GM23338 (cell line): ENCODE measurements at regions not wholly inside any gene's neighbourhood (a gene's known extent, or its start where the extent isn't known, plus 50 kb on each side); places are given as distances from the start of the nearest gene placed in this dataset.

Experiments
- ATAC-seq: fragments of 200-7000 bp; cut with Tn5 transposase; 3 replicates; pipeline ENCODE4 v1.9.1; 2020
- DNase-seq: peaks from one replicate; pipeline ENCODE4 v3.0.0-alpha.2; 2015; ENCODE audit warnings: low spot score
- H2AFZ ChIP-seq: fragments of 200-600 bp; sonication (generic); 2 replicates; pipeline ENCODE4 v1.8.0; 2016; ENCODE audit warnings: antibody characterized with exemption, mild to moderate bottlenecking, moderate library complexity
- H3F3A ChIP-seq: fragments of 200-600 bp; sonication (generic); replicated peaks from 2 replicates; pipeline ENCODE4 v1.8.0; 2017; ENCODE audit warnings: antibody characterized with exemption, mixed run types, low read depth
- H3K27ac ChIP-seq: fragments of 200-600 bp; sonication (generic); 2 replicates; pipeline ENCODE4 v1.6.1; 2016; ENCODE audit warnings: low read depth
- H3K27me3 ChIP-seq: fragments of 200-600 bp; sonication (generic); 2 replicates; pipeline ENCODE4 v1.8.0; 2016; ENCODE audit warnings: mild to moderate bottlenecking, mixed run types, moderate library complexity; ENCODE audit not compliant: insufficient read depth
- H3K36me3 ChIP-seq: fragments of 200-600 bp; sonication (generic); 2 replicates; pipeline ENCODE4 v1.8.0; 2016; ENCODE audit warnings: mild to moderate bottlenecking; ENCODE audit not compliant: insufficient read depth
- H3K4me1 ChIP-seq: fragments of 200-600 bp; sonication (generic); 2 replicates; pipeline ENCODE4 v1.8.0; 2016; ENCODE audit warnings: mild to moderate bottlenecking, moderate library complexity; ENCODE audit not compliant: insufficient read depth
- H3K4me2 ChIP-seq: fragments of 200-600 bp; sonication (generic); 2 replicates; pipeline ENCODE4 v1.7.1; 2017; ENCODE audit warnings: mixed run types
- H3K4me3 ChIP-seq: fragments of 200-600 bp; sonication (generic); 2 replicates; pipeline ENCODE4 v1.6.1; 2016; ENCODE audit warnings: mixed run types
- H3K79me2 ChIP-seq: fragments of 200-600 bp; sonication (generic); replicated peaks from 2 replicates; pipeline ENCODE4 v1.8.0; 2017; ENCODE audit warnings: mild to moderate bottlenecking; ENCODE audit not compliant: insufficient read depth
- H3K9me2 ChIP-seq: fragments of 200-600 bp; sonication (generic); 2 replicates; pipeline ENCODE4 v1.8.0; 2017; ENCODE audit not compliant: insufficient read depth
- H4K20me1 ChIP-seq: fragments of 200-600 bp; sonication (generic); replicated peaks from 2 replicates; pipeline ENCODE4 v1.8.0; 2017; ENCODE audit warnings: mild to moderate bottlenecking; ENCODE audit not compliant: insufficient read depth
- H3K27ac Mint-ChIP-seq: 2 replicates; pipeline ENCODE4 v1.8.0; 2020; ENCODE audit warnings: inconsistent platforms, mild to moderate bottlenecking, moderate library complexity, mixed read lengths
- H3K27me3 Mint-ChIP-seq: 3 replicates; pipeline ENCODE4 v1.8.0; 2022; ENCODE audit warnings: low read depth, mild to moderate bottlenecking, moderate library complexity, mixed read lengths, inconsistent platforms; ENCODE audit not compliant: insufficient read depth, poor library complexity
- H3K36me3 Mint-ChIP-seq: 3 replicates; pipeline ENCODE4 v1.8.0; 2021; ENCODE audit warnings: low read depth, mild to moderate bottlenecking, inconsistent platforms, moderate library complexity, mixed read lengths
- H3K4me1 Mint-ChIP-seq: 3 replicates; pipeline ENCODE4 v1.8.0; 2020; ENCODE audit warnings: mild to moderate bottlenecking, inconsistent platforms, mixed read lengths
- H3K4me3 Mint-ChIP-seq: 3 replicates; pipeline ENCODE4 v1.8.0; 2021; ENCODE audit warnings: moderate library complexity, mild to moderate bottlenecking, inconsistent platforms, mixed read lengths
- H3K9me3 Mint-ChIP-seq: 3 replicates; pipeline ENCODE4 v1.8.0; 2020; ENCODE audit warnings: moderate library complexity, mild to moderate bottlenecking, inconsistent platforms, mixed read lengths
- CREB1 ChIP-seq: fragments of 250-450 bp; sonication (Bioruptor Pico); IDR thresholded peaks from 2 replicates; pipeline ENCODE4 v1.5.0; 2020; ENCODE audit warnings: low read depth, mild to moderate bottlenecking, moderate library complexity
- CTCF ChIP-seq, 2 experiments: fragments of 200-600 bp in 1 of 2; sonication (generic) in 1 of 2; conservative IDR thresholded peaks; 2 replicates each; pipeline versions ENCODE4 v1.5.1 to v1.6.1; 2016 to 2017; ENCODE audit warnings: antibody characterized with exemption in 2 of 2, low read depth in 2 of 2, mild to moderate bottlenecking in 2 of 2, moderate library complexity in 1 of 2
- EZH2 ChIP-seq: fragments of 200-600 bp; sonication (generic); IDR thresholded peaks from one replicate; pipeline ENCODE4 v1.8.0; 2017; ENCODE audit warnings: antibody characterized with exemption, mild to moderate bottlenecking, low read depth; ENCODE audit not compliant: unreplicated experiment
- JUNB ChIP-seq: IDR thresholded peaks from one replicate; pipeline ENCODE4 v1.6.1; 2016; ENCODE audit warnings: antibody characterized with exemption; ENCODE audit not compliant: unreplicated experiment
- NANOG ChIP-seq: IDR thresholded peaks from 2 replicates; pipeline ENCODE4 v1.6.1; 2016; ENCODE audit warnings: antibody characterized with exemption, borderline replicate concordance
- POLR2AphosphoS5 ChIP-seq: IDR thresholded peaks from 2 replicates; pipeline ENCODE4 v1.6.1; 2016; ENCODE audit warnings: antibody characterized with exemption, low read depth
- REST ChIP-seq: IDR thresholded peaks from one replicate; pipeline ENCODE4 v1.6.1; 2018; ENCODE audit warnings: antibody characterized with exemption; ENCODE audit not compliant: unreplicated experiment
- STAT1 ChIP-seq: IDR thresholded peaks from one replicate; pipeline ENCODE4 v1.6.1; 2016; ENCODE audit warnings: antibody characterized with exemption; ENCODE audit not compliant: unreplicated experiment
- ZNF114 ChIP-seq: fragments of 250-450 bp; sonication (Bioruptor Pico); IDR thresholded peaks from 2 replicates; pipeline ENCODE4 v1.5.0; 2020; ENCODE audit warnings: mild to moderate bottlenecking, moderate library complexity
- ZNF331 ChIP-seq: fragments of 250-450 bp; sonication (Bioruptor Pico); IDR thresholded peaks from 2 replicates; pipeline ENCODE4 v1.5.0; 2020; ENCODE audit warnings: low read depth, mild to moderate bottlenecking, moderate library complexity
- ZNF462 ChIP-seq: fragments of 250-450 bp; sonication (Bioruptor Pico); IDR thresholded peaks from 2 replicates; pipeline ENCODE4 v1.5.0; 2020; ENCODE audit warnings: mild to moderate bottlenecking, moderate library complexity

GRCh38 chr2:150258781-150259307, 228.6 kb downstream of the RND3 start:
- no peaks in the 10 kb centered on the region for H3K27me3 Mint-ChIP-seq
- peaks cover 9% of the 10 kb centered on the region; the same call in 2 of the 3 replicates for H3K4me1 Mint-ChIP-seq
- Histone ChIP-seq H3K4me3 (no peak overlapping the region), H3K4me1 (peaks cover 14% of the 10 kb centered on the region; the same call in 1 of the 2 replicates), H3K27me3 (no peaks in the 10 kb centered on the region), H3K36me3 (no peaks in the 10 kb centered on the region), H4K20me1 (no peaks in the 10 kb centered on the region), H3K27ac (no peak overlapping the region), H3F3A (no peaks in the 10 kb centered on the region), H2AFZ (no peak overlapping the region), H3K79me2 (no peaks in the 10 kb centered on the region), H3K4me2 (no peak overlapping the region), H3K9me2 (peaks cover 5% of the 10 kb centered on the region; the same call in 1 of the 2 replicates)
- peaks cover 1% of the 10 kb centered on the region; the same call in 2 of the 3 replicates for H3K36me3 Mint-ChIP-seq
- H3K4me3 Mint-ChIP-seq, result no peak overlapping the region
- TF ChIP-seq ZNF114 (no peak), CTCF (conservative IDR thresholded peaks at IDR 0.05; ENCODE audit: low read depth in 2 of 2) (no peak)
- ATAC-seq, result no peak
- no peak overlapping the region for H3K27ac Mint-ChIP-seq
- no peak for DNase-seq
- no peaks in the 10 kb centered on the region for H3K9me3 Mint-ChIP-seq

- Mint-ChIP-seq H3K36me3 (no peaks in the 10 kb centered on the region), H3K4me1 (peaks cover 7% of the 10 kb centered on the region; the same call in 1 of the 3 replicates), H3K9me3 (no peaks in the 10 kb centered on the region), H3K4me3 (no peak overlapping the region), H3K27me3 (no peaks in the 10 kb centered on the region), H3K27ac (no peak overlapping the region)
- Histone ChIP-seq H3K27ac (no peak overlapping the region), H3F3A (no peaks in the 10 kb centered on the region), H3K4me3 (no peak overlapping the region), H3K4me1 (0 out of 2 replicates have a peak, but pooled peaks cover 4% of the 10 kb centered on the region), H2AFZ (no peak overlapping the region), H3K79me2 (no peaks in the 10 kb centered on the region), H3K4me2 (no peak overlapping the region), H4K20me1 (no peaks in the 10 kb centered on the region), H3K36me3 (no peaks in the 10 kb centered on the region), H3K27me3 (no peaks in the 10 kb centered on the region), H3K9me2 (peaks cover 5% of the 10 kb centered on the region; the same call in 1 of the 2 replicates)
- no peak for ATAC-seq
- DNase-seq, result no peak
- TF ChIP-seq CREB1 (CRISPR knock-in tag) (no peak), REST (no peak), EZH2 (no peak), JUNB (no peak), NANOG (no peak), ZNF331 (no peak), POLR2AphosphoS5 (no peak), ZNF114 (no peak), STAT1 (no peak), ZNF462 (CRISPR knock-in tag) (no peak)
Observed at GRCh38 chr2:150256736-150257135, 230.7 kb downstream of the RND3 start.
